ENCODE measurements at regions not wholly inside any gene's neighbourhood (a gene's known extent, or its start where the extent isn't known, plus 50 kb on each side); places are given as distances from the start of the nearest gene placed in this dataset.

- TF ChIP-seq CTCF (IDR thresholded peaks at IDR 0.05) (no peak), POLR2A (IDR thresholded peaks at IDR 0.05) (no peak)
Measured at GRCh38 chr15:87211547-87211946, 1045.0 kb downstream of the NTRK3 start.

All from body of pancreas (tissue), 4 donors.